ENCODE measurements at regions not wholly inside any gene's neighbourhood (a gene's known extent, or its start where the extent isn't known, plus 50 kb on each side); places are given as distances from the start of the nearest gene placed in this dataset.

GRCh38 chr6:16974704-16975359 lies 127.0 kb upstream of the STMND1 start:
- TF ChIP-seq GATA2 (IDR thresholded peaks at IDR 0.05; ENCODE audit: low read depth, low read length): no peak
- TF ChIP-seq GATA3 (IDR thresholded peaks at IDR 0.05; ENCODE audit: low read depth, low read length): no peak

GRCh38 chr6:16974387-16974673 lies 127.5 kb upstream of the STMND1 start:
- TF ChIP-seq GATA2 (IDR thresholded peaks at IDR 0.05; ENCODE audit: low read depth, low read length) (no peak), GATA3 (IDR thresholded peaks at IDR 0.05; ENCODE audit: low read depth, low read length) (no peak)

- TF ChIP-seq GATA2 (IDR thresholded peaks at IDR 0.05; ENCODE audit: low read depth, low read length): no peak
- TF ChIP-seq GATA3 (IDR thresholded peaks at IDR 0.05; ENCODE audit: low read depth, low read length): no peak
These were observed 128.1 kb upstream of the STMND1 start for GRCh38 chr6:16973545-16974386.

- TF ChIP-seq GATA2 (IDR thresholded peaks at IDR 0.05; ENCODE audit: low read depth, low read length): no peak
- TF ChIP-seq GATA3 (IDR thresholded peaks at IDR 0.05; ENCODE audit: low read depth, low read length): no peak
These were observed 128.8 kb upstream of the STMND1 start for GRCh38 chr6:16973051-16973450.

GRCh38 chr6:16972535-16972934 lies 129.3 kb upstream of the STMND1 start:
- TF ChIP-seq GATA2 (IDR thresholded peaks at IDR 0.05; ENCODE audit: low read depth, low read length) (no peak), GATA3 (IDR thresholded peaks at IDR 0.05; ENCODE audit: low read depth, low read length) (no peak)

GRCh38 chr6:16969699-16970655 lies 131.9 kb upstream of the STMND1 start:
- no peak for TF ChIP-seq GATA2 (IDR thresholded peaks at IDR 0.05; ENCODE audit: low read depth, low read length)
- TF ChIP-seq GATA3 (IDR thresholded peaks at IDR 0.05; ENCODE audit: low read depth, low read length): no peak

- no peak for TF ChIP-seq GATA2 (IDR thresholded peaks at IDR 0.05; ENCODE audit: low read depth, low read length)
- no peak for TF ChIP-seq GATA3 (IDR thresholded peaks at IDR 0.05; ENCODE audit: low read depth, low read length)
These were observed 133.7 kb upstream of the STMND1 start for GRCh38 chr6:16968101-16968500.

- TF ChIP-seq GATA2 (IDR thresholded peaks at IDR 0.05; ENCODE audit: low read depth, low read length): no peak
- TF ChIP-seq GATA3 (IDR thresholded peaks at IDR 0.05; ENCODE audit: low read depth, low read length): no peak
These were observed 134.4 kb upstream of the STMND1 start for GRCh38 chr6:16967470-16967817.

- TF ChIP-seq GATA3 (IDR thresholded peaks at IDR 0.05; ENCODE audit: low read depth, low read length) (no peak), GATA2 (IDR thresholded peaks at IDR 0.05; ENCODE audit: low read depth, low read length) (no peak)
These were observed 134.9 kb upstream of the STMND1 start for GRCh38 chr6:16966791-16967469.

- no peak for TF ChIP-seq GATA2 (IDR thresholded peaks at IDR 0.05; ENCODE audit: low read depth, low read length)
- no peak for TF ChIP-seq GATA3 (IDR thresholded peaks at IDR 0.05; ENCODE audit: low read depth, low read length)
These were observed 136.2 kb upstream of the STMND1 start for GRCh38 chr6:16965689-16966088.

GRCh38 chr6:16964553-16965499 lies 137.0 kb upstream of the STMND1 start:
- TF ChIP-seq GATA2 (IDR thresholded peaks at IDR 0.05; ENCODE audit: low read depth, low read length) (peak; percentile 28; the same call in 1 of the 2 replicates), GATA3 (IDR thresholded peaks at IDR 0.05; ENCODE audit: low read depth, low read length) (no peak)

- no peak for TF ChIP-seq GATA3 (IDR thresholded peaks at IDR 0.05; ENCODE audit: low read depth, low read length)
- TF ChIP-seq GATA2 (IDR thresholded peaks at IDR 0.05; ENCODE audit: low read depth, low read length): no peak
These were observed 140.3 kb upstream of the STMND1 start for GRCh38 chr6:16961577-16961976.

- TF ChIP-seq GATA3 (IDR thresholded peaks at IDR 0.05; ENCODE audit: low read depth, low read length) (no peak), GATA2 (IDR thresholded peaks at IDR 0.05; ENCODE audit: low read depth, low read length) (no peak)
These were observed 142.1 kb upstream of the STMND1 start for GRCh38 chr6:16959789-16960188.
